GM23338 (cell line): ENCODE measurements at regions not wholly inside any gene's neighbourhood (a gene's known extent, or its start where the extent isn't known, plus 50 kb on each side); places are given as distances from the start of the nearest gene placed in this dataset.

ENCODE experiments used
- CTCF ChIP-seq, 2 experiments: fragments of 200-600 bp in 1 of 2; sonication (generic) in 1 of 2; conservative IDR thresholded peaks; 2 replicates each; pipeline versions ENCODE4 v1.5.1 to v1.6.1; 2016 to 2017; ENCODE audit warnings: antibody characterized with exemption in 2 of 2, low read depth in 2 of 2, mild to moderate bottlenecking in 2 of 2, moderate library complexity in 1 of 2
- EZH2 ChIP-seq: fragments of 200-600 bp; sonication (generic); IDR thresholded peaks from one replicate; pipeline ENCODE4 v1.8.0; 2017; ENCODE audit warnings: antibody characterized with exemption, mild to moderate bottlenecking, low read depth; ENCODE audit not compliant: unreplicated experiment
- EZH2phosphoT487 ChIP-seq: fragments of 200-600 bp; sonication (generic); IDR thresholded peaks from one replicate; pipeline ENCODE4 v1.8.1; 2018; ENCODE audit warnings: antibody characterized with exemption; ENCODE audit not compliant: unreplicated experiment
- POLR2AphosphoS5 ChIP-seq: IDR thresholded peaks from 2 replicates; pipeline ENCODE4 v1.6.1; 2016; ENCODE audit warnings: antibody characterized with exemption, low read depth
- REST ChIP-seq: IDR thresholded peaks from one replicate; pipeline ENCODE4 v1.6.1; 2018; ENCODE audit warnings: antibody characterized with exemption; ENCODE audit not compliant: unreplicated experiment

- TF ChIP-seq REST (no peak), CTCF (conservative IDR thresholded peaks at IDR 0.05; ENCODE audit: low read depth in 2 of 2) (no peak), POLR2AphosphoS5 (no peak), EZH2phosphoT487 (no peak), EZH2 (no peak)
Observed at GRCh38 chr3:161694682-161695564, 198.3 kb downstream of the OTOL1 start.
